Activated CD8-positive, alpha-beta memory T cell treated with anti-CD3 and anti-CD28 coated beads, Interleukin-2, amount 50 U/mL, for 1 hour (primary cell): ENCODE measurements at regions not wholly inside any gene's neighbourhood (a gene's known extent, or its start where the extent isn't known, plus 50 kb on each side); places are given as distances from the start of the nearest gene placed in this dataset.

Experiments
- DNase-seq: peaks from one replicate; pipeline ENCODE4 v3.0.0-alpha.2; 2020; ENCODE audit errors: extremely low read depth

GRCh38 chr13:74487091-74487722 is 353.0 kb upstream of the KLF12 start:
- no peak for DNase-seq

- DNase-seq: no peak
Measured at GRCh38 chr13:74485757-74486156, 351.6 kb upstream of the KLF12 start.

- DNase-seq: no peak
Measured at GRCh38 chr13:74479124-74479523, 344.9 kb upstream of the KLF12 start.

- no peak for DNase-seq
Measured at GRCh38 chr13:74476788-74477187, 342.6 kb upstream of the KLF12 start.

GRCh38 chr13:74476365-74476764 is 342.2 kb upstream of the KLF12 start:
- DNase-seq: no peak

GRCh38 chr13:74466864-74467263 is 332.7 kb upstream of the KLF12 start:
- no peak for DNase-seq

GRCh38 chr13:74466020-74466419 is 331.8 kb upstream of the KLF12 start:
- no peak for DNase-seq

- DNase-seq: no peak
Measured at GRCh38 chr13:74465271-74465670, 331.1 kb upstream of the KLF12 start.

- DNase-seq: no peak
Measured at GRCh38 chr13:74464670-74465069, 330.5 kb upstream of the KLF12 start.

GRCh38 chr13:74461011-74461410 is 326.8 kb upstream of the KLF12 start:
- no peak for DNase-seq

- DNase-seq: no peak
Measured at GRCh38 chr13:74452881-74453280, 318.7 kb upstream of the KLF12 start.

GRCh38 chr13:74452176-74452575 is 318.0 kb upstream of the KLF12 start:
- no peak for DNase-seq

- DNase-seq: no peak
Measured at GRCh38 chr13:74450964-74451363, 316.8 kb upstream of the KLF12 start.

- no peak for DNase-seq
Measured at GRCh38 chr13:74450525-74450845, 316.3 kb upstream of the KLF12 start.

- no peak for DNase-seq
Measured at GRCh38 chr13:74449811-74450524, 315.8 kb upstream of the KLF12 start.

- no peak for DNase-seq
Measured at GRCh38 chr13:74444864-74445479, 310.8 kb upstream of the KLF12 start.

- no peak for DNase-seq
Measured at GRCh38 chr13:74444161-74444571, 310.0 kb upstream of the KLF12 start.

GRCh38 chr13:74443631-74444030 is 309.4 kb upstream of the KLF12 start:
- DNase-seq: no peak

- DNase-seq: no peak
Measured at GRCh38 chr13:74442751-74443150, 308.5 kb upstream of the KLF12 start.

- DNase-seq: no peak
Measured at GRCh38 chr13:74438901-74439300, 304.7 kb upstream of the KLF12 start.

- DNase-seq: no peak
Measured at GRCh38 chr13:74434782-74435181, 300.6 kb upstream of the KLF12 start.

GRCh38 chr13:74424455-74424854 is 290.3 kb upstream of the KLF12 start:
- no peak for DNase-seq

GRCh38 chr13:74423434-74423833 is 289.2 kb upstream of the KLF12 start:
- DNase-seq: no peak
